Limb (tissue), 2 donors: ENCODE measurements at regions not wholly inside any gene's neighbourhood (a gene's known extent, or its start where the extent isn't known, plus 50 kb on each side); places are given as distances from the start of the nearest gene placed in this dataset.
"Not testable (repeated sequence)": the region's sequence is repeated elsewhere in the genome, so short reads cannot be mapped to it uniquely, and the experiment has no call there.

Experiments used
- DNase-seq, 2 donors: peaks; one replicate each; pipeline ENCODE4 v3.0.0-alpha.2; 2016; ENCODE audit errors: extremely low spot score in 2 of 2

GRCh38 chr12:92987362-92987761, 58.3 kb upstream of the EEA1 start:
- peak in 1 of 2 donors; percentile 87 for DNase-seq

GRCh38 chr12:92987846-92988621, 58.9 kb upstream of the EEA1 start:
- DNase-seq = peak in 1 of 2 donors; percentile 42

GRCh38 chr12:92988622-92989130, 59.6 kb upstream of the EEA1 start:
- no peak for DNase-seq

- DNase-seq = no peak
Measured at GRCh38 chr12:92989715-92990484, 60.8 kb upstream of the EEA1 start.

- no peak for DNase-seq
Measured at GRCh38 chr12:92991134-92991533, 62.0 kb upstream of the EEA1 start.

- no peak for DNase-seq
Measured at GRCh38 chr12:92992041-92992440, 62.9 kb upstream of the EEA1 start.

- DNase-seq = no peak
Measured at GRCh38 chr12:92993259-92993658, 64.2 kb upstream of the EEA1 start.

GRCh38 chr12:92995258-92995903, 66.3 kb upstream of the EEA1 start:
- no peak for DNase-seq

- DNase-seq = no peak
Measured at GRCh38 chr12:93000026-93000425, 70.9 kb upstream of the EEA1 start.

GRCh38 chr12:93001407-93001806, 72.3 kb upstream of the EEA1 start:
- no peak for DNase-seq

GRCh38 chr12:93002293-93003054, 73.4 kb upstream of the EEA1 start:
- no peak for DNase-seq

- no peak for DNase-seq
Measured at GRCh38 chr12:93003531-93004239, 74.6 kb upstream of the EEA1 start.

- DNase-seq = no peak
Measured at GRCh38 chr12:93005928-93006392, 76.9 kb upstream of the EEA1 start.

- DNase-seq = no peak
Measured at GRCh38 chr12:93006471-93007208, 77.5 kb upstream of the EEA1 start.

GRCh38 chr12:93007544-93007943, 78.4 kb upstream of the EEA1 start:
- no peak for DNase-seq

GRCh38 chr12:93008044-93008778, 79.1 kb upstream of the EEA1 start:
- no peak for DNase-seq

- not testable (repeated sequence) for DNase-seq
Measured at GRCh38 chr12:93008880-93009279, 79.8 kb upstream of the EEA1 start.

GRCh38 chr12:93009533-93009932, 80.4 kb upstream of the EEA1 start:
- no peak for DNase-seq

- no peak for DNase-seq
Measured at GRCh38 chr12:93010461-93010860, 81.4 kb upstream of the EEA1 start.
